GM10266 (cell line): ENCODE measurements at regions not wholly inside any gene's neighbourhood (a gene's known extent, or its start where the extent isn't known, plus 50 kb on each side); places are given as distances from the start of the nearest gene placed in this dataset.

Source experiments
- DNase-seq: peaks from one replicate; pipeline ENCODE4 v3.0.0; 2012; ENCODE audit errors: extremely low spot score
- CTCF ChIP-seq: IDR thresholded peaks from 2 replicates; pipeline ENCODE4 v1.5.1; 2012; ENCODE audit warnings: mild to moderate bottlenecking, low read depth; ENCODE audit not compliant: control insufficient read depth, insufficient read depth; ENCODE audit errors: missing control alignments

DNA sequence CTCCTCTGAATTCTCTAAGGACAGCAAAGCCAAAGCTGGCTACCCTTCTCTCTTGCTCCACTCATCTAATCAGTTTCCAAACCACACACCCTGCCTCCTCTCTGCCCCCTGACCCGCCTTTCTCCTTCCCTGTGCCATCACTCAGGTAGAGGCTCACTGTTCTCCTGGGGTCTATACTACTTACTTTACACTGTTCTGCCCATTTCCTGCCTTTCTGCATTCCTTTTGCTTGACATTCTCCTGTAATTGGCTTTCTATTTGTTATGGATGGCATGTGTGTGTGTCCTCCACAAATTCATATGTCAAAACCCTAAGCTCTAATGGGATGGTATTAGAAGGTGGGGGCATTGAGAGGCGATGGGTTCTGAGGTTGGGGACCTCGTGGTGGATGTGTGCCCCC lies 675.2 kb upstream of the ID2 start:
- no peak for TF ChIP-seq CTCF
- DNase-seq = no peak

DNA sequence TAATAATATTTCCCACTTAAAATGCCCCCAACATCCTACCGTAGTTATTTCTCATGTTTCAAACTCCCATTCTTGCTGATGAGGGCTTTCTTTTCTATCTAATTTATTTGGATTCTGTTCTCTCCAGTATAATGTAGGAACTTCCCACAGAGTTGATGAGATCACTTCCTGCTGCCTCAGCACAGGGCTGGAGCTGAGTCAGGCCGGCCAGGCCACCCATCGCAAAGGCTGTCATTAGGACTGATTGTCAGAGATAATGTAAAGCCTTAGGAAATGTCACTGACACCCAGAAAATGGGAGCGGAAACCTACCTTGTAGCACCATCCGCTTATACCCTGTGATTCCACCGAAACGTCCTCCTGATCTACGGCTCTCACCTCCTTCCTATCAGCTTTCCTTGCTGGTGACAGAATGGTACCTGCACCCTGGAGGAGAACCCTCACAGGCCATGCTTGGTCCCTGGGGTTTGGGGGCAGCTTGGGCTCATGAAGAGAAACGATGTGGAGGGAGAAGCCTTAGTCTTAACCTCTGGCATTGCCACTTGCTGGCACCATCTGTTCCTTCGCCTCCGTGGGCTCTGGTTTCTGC lies 672.8 kb upstream of the ID2 start:
- no peak for TF ChIP-seq CTCF
- DNase-seq = no peak

DNA sequence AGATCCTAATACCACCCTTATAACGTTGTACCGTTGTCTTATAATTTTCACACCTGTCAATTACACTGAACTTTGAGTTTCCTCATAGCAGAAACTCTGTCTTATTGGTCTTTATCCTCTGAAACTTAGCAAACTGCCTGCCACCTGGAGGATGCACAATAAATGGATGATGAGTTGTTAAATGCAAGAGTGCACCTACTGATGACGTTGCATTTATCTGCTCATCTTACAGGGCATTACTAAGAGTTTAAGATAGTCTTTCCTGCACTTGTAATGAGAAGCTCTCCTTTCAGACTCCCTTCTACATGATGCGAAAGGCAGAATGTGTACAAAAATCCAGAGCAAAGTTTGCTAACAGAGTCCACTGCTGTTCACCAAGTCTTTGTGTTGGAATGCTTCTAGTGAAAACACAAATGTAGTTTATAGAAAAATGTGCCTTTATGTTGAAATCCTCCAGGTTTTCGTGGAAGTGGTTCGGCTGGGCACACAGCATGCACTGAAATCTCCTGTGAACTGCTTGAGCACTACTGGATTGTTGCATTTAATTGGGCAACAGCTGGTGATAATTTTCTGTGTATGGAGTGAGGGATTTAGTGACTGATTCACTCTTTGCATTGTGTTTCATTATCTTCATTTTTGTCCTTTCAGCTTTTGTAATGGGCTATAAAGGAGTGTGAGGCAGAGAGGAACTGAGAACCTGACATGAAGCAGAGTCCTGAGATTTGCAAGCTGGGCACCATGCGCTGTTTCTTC lies 665.8 kb upstream of the ID2 start:
- no peak for DNase-seq
- no peak for TF ChIP-seq CTCF

DNA sequence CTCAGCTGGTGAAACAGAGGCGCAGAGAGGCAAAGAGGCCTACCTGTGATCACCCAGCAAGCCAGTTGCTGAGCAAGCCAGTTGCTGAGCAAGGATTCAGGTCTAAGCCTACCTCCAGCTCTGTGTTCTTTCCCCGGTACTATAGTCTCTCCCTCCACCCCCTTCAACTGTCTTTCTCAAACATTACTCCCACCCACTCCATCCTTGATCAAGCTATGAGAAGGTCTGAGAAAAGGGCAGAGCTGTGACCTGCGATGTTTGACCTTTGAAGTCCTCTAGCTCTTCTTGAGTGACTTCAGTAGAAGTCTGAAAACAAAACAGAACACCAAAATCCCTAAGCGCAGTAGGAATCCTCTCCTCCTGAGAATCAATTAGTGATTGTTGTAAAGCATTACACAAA lies 665.2 kb upstream of the ID2 start:
- no peak for TF ChIP-seq CTCF

DNA sequence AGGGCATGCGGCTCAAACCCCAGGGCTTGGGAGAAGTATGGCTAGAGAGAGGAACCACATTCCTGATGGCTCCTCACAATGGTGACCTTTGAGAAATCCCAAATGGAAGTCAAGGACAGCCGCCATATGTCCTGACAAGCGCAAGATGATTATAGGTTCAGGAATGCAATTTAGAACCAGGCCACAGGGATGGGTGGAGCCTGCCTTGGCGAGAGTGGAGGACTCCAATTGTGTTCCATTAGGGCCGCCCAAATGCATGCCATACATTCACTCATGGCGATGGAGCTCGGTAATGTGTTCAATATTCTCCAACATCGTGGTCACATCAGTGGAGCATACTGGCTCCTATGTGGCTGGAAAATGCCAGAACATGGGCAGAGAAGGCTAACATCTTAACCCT lies 662.9 kb upstream of the ID2 start:
- no peak for TF ChIP-seq CTCF
- DNase-seq = no peak

More for the DNA sequence above, 665.2 kb upstream of the ID2 start:
- no peak for DNase-seq

DNA sequence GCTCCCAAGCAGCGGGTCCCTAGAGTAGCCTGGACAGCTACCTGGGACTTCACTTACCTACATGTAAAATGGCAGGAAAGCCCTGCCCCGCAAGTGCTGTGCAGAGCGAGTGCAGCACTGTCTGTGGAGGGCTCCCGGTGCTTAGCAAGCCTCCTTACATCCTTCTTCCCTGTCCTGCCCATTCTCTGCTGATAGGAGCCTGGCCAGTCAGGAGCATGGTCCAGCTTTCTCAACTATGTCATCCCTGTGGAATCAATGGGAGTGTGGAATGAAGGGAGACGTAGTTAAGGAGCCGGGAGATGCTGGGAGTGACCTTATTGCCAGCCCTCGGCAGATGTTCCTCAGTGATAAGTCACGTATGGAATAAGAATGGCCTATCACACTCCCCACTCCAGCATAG lies 661.9 kb upstream of the ID2 start:
- no peak for TF ChIP-seq CTCF
- DNase-seq = no peak

DNA sequence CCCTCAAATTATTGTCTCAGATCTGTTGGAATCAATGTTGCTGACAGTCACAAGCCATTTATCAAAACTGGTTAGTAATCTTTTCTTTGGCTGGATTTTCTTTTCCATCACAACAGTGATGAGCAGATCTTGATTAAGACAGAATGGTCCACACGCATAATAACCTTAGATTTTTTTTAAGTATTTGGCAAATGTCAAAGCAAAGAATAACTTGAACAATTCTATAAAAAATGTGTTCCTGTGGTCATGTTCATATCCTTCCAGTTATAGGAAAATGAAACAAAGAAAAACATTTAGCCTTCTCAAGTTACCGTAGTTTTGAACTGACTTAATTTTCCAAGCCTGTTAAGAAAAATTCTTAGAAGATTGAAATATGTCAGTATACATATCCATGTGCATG lies 659.9 kb upstream of the ID2 start:
- no peak for TF ChIP-seq CTCF
- no peak for DNase-seq
